HUDEP-2 (cell line): ENCODE measurements at regions not wholly inside any gene's neighbourhood (a gene's known extent, or its start where the extent isn't known, plus 50 kb on each side); places are given as distances from the start of the nearest gene placed in this dataset.
"Not testable (repeated sequence)": the region's sequence is repeated elsewhere in the genome, so short reads cannot be mapped to it uniquely, and the experiment has no call there.

Experiments used
- DNase-seq, 76 experiments: peaks; one replicate each; lab custom pipeline; 2025; ENCODE audit not compliant: unreplicated experiment in 76 of 76; lab: John Stamatoyannopoulos, UW

GRCh38 chr2:195238379-195238778 lies 418.6 kb upstream of the SLC39A10 start:
- no peak for DNase-seq

- not testable (repeated sequence) for DNase-seq
These were observed 428.5 kb upstream of the SLC39A10 start for GRCh38 chr2:195228547-195228946.

DNA sequence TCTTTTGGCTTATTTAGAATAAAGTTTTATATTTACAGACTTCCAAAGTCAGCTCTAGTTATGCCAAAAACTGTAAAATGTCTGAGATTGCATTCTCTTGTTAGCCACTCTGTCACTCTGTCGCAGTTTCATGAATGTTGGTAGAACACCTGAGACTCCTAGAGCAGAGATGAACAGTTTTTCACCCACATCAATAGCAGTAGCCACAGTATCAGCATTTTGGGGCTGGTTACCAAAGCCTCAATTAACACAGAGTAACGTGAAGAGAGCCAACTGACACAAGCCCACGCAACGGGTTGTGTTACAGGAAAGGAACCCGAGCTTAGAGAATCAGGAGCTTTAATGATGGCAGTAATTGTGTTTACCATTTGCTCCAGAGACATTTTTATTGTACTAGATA lies 443.0 kb upstream of the SLC39A10 start:
- DNase-seq = no peak

DNA sequence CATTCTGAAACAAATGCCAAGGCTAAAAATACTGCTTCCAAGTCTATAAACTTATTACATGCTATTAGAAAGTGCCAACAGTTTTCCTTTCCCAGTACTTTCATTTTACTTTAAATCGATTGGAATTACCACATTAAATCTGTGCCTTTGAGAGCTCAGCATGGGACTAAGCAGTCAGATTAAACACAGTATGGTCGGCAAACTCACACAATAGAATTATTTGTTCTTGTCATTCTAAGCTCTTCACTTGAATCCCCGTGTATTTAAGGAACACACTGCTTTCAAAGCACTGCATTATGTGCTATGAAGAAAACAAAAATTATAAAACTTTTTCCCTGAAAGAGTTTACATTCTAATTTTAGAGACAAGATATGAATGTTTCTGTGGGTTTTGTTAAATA lies 444.4 kb upstream of the SLC39A10 start:
- DNase-seq = no peak

GRCh38 chr2:195202163-195202845 lies 454.7 kb upstream of the SLC39A10 start:
- DNase-seq = no peak

DNA sequence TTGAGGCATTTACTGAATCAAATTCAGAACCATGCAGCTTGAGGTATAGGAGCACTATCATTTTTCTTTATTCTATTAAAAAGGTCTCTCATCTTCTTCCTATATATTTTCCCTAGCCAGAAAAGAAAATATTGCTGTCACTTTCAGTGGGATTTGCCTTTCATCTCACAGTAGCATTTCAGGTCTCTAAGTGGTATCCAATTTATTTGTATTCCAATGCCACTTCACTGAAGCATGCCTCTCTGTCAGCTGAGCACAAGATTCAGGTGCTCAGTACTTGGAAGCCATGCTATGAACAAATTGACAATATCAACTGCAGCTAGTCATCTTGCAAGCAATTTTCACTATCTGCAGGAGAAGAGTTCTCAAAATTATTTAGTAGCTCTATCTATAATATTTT lies 457.2 kb upstream of the SLC39A10 start:
- no peak for DNase-seq

DNA sequence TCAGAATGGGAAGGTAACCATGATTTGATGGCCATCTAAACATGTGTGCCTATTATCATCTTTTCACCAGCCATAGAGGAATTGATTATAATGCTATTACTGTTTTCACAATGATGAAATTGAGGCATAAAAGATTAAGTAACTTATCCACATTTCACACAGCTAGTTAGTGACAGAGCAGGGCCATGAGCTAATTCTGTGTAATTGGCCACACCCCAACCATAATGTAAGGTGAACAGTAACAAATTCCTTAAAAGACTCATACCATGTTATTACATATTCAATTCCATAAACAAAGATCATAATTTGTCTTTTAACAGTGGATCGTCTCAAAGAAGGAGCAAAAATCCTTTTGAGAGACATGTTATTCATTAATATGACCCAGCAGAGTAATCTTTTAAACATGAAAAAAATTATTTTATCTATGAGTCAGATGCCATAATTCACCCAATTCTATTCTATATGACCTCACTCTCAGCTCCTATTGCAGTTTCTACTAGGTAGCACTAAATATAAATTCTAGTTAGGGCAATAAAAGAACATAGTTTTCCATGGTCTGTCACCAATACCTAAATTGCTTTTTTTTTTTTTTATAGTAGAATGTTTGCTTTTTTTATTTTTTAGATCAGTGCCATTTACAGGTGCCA lies 475.8 kb upstream of the SLC39A10 start:
- DNase-seq = no peak

- DNase-seq = no peak
These were observed 488.7 kb upstream of the SLC39A10 start for GRCh38 chr2:195168369-195168768.

DNA sequence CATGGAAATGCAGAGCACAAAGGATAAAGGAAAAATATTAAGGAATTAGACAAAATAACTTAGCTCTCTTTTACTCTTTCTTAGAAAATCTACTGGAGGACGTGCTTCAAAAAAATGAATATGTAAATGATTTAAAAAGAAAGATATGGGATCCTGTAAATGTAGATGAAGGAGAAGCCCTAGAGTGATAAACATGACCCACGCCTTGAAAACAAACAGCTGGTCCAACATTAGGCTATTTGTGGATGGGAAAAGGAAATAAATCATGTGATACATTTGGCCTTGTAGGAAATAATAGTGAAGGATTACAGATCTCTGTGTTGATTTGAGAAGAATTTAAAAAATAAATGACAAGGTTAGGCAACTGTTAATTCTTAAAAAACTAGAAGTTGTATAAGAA lies 492.1 kb upstream of the SLC39A10 start:
- DNase-seq = no peak

GRCh38 chr2:195162918-195163317 lies 494.1 kb upstream of the SLC39A10 start:
- no peak for DNase-seq

- no peak for DNase-seq
These were observed 494.8 kb upstream of the SLC39A10 start for GRCh38 chr2:195162194-195162593.

GRCh38 chr2:195160963-195161362 lies 496.1 kb upstream of the SLC39A10 start:
- no peak for DNase-seq

GRCh38 chr2:195151711-195152110 lies 505.3 kb upstream of the SLC39A10 start:
- no peak for DNase-seq

DNA sequence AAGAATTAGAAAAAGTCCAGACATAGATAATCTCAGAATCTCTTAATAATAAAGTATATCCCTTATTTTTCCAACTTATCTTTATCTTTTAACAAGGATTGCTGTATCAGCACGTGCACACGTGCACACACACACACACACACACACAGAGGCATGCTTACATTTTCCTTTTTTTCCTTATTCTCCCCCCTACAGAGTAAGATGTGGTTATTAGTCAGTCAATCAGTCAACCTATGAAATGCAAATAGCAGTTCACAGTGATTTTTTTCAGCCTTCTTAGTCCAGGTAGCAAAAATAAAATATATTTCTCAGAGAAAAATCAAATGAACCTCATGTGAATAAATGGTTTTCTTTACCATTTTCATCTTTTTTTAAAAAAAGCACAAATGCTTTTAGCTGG lies 506.2 kb upstream of the SLC39A10 start:
- no peak for DNase-seq

DNA sequence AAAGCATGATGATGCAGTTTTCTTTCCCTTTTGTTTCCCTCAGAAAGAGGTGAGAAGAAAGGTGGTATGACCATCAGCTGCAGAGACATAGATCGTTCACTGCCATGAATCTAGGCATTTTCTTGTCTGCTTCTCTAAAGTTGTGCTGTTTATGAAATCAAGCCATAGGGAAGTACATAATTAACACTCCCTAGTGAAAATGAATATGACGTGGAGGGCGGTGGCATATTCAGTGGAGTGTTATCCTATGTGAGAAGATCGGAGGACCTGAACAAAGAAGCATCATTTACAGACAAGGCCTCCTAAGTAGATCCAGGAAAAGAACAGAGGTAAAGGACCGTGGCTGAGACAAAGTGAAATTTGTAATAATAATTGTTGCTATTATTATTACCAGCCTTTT lies 509.0 kb upstream of the SLC39A10 start:
- DNase-seq = no peak

DNA sequence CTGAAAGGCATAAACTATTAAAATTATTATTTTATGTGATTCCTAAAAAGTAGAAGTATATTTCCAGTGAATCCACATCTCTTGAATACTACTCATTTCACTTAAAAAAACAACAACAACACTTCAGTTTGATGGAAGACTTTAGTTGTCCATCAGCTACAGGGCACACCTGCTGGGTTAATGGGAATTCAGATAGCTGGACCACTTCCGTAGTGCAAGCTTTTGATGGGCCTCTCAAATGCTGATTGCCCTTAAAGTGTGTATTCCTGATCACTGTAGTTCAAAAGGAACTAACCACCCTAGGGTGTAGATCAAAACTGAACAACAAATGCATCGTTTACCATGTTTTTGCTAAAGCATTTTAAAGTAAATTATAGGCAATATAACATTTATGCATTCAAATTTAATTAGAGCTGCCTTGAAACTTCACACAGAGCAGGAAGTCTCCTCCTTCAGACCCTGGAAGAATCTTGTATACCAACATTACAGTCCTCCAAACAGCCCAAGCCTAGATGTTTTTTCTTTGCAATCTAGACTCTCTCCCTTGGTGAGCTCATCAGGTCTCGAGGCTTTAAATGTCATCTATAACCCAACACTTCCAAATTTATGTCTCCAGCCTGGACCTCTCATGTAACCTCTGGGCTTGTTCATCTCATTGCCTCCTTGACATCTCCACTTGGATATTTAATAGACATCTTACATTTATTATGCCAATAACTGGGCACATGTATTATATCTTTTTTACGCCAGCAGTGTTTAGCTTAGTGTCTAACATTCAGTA lies 510.1 kb upstream of the SLC39A10 start:
- DNase-seq = no peak

DNA sequence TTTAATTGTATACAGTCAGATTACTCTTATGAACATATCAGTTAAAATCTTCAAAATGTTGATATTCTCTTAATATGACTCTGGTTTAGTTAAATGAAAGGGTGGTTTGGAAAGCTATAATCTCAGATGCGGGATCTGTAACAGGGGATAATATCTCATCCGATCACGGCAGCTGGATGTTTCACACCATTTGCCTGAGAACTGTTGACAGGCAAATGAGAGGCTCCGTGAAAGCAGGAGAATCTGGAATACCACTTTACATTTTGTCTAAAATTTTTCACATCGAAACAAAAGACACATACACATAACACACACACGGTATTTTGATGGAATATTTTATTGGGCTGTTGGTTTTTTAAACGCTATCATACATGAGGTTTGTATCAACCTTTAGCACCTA lies 518.6 kb upstream of the SLC39A10 start:
- no peak for DNase-seq

- not testable (repeated sequence) for DNase-seq
These were observed 531.1 kb upstream of the SLC39A10 start for GRCh38 chr2:195125889-195126288.

DNA sequence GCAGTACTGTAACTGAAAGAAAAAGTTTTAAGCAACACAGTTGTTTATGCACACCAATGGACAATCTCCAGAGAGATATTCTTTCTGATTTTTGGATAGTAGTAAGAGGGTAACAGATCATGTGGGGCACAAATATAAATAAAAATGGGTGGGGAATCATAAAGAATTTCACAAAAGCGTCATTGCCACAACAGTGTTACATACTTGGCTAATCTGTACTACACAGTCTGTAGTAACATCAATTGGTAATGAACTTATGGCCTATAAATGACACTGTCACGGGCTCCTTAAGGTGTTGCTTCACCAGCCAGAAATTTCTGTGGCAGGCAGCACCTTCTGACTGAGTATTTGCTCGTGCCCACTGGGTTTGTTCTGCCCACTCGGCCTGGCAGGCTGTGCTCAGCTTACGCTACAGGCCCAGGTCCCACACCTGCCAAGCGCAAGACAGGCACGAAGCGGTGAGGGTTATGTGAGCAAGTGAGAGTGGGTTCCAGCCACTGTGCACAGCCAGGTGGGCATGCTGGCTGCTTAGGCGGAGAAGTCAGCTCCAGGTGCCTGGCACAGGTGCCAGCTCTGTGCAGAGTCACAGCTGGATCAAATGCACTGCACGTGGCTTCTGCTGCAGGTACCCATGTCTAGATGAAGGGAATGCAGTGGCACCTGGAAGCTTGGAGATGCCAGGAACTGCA lies 532.5 kb upstream of the SLC39A10 start:
- DNase-seq = no peak

GRCh38 chr2:195122653-195123052 lies 534.4 kb upstream of the SLC39A10 start:
- no peak for DNase-seq

- DNase-seq = no peak
These were observed 535.7 kb upstream of the SLC39A10 start for GRCh38 chr2:195121341-195121740.
